HG03432 (cell line): ENCODE measurements at regions not wholly inside any gene's neighbourhood (a gene's known extent, or its start where the extent isn't known, plus 50 kb on each side); places are given as distances from the start of the nearest gene placed in this dataset.
A peak's percentile ranks its signal among the peaks of the same experiment; 100 is the strongest.

Experiments
- ATAC-seq: cut with Tn5 transposase; IDR thresholded peaks from one replicate; pipeline ENCODE4 v1.9.1; 2021; ENCODE audit warnings: mild to moderate bottlenecking, moderate library complexity; ENCODE audit not compliant: unreplicated experiment

DNA sequence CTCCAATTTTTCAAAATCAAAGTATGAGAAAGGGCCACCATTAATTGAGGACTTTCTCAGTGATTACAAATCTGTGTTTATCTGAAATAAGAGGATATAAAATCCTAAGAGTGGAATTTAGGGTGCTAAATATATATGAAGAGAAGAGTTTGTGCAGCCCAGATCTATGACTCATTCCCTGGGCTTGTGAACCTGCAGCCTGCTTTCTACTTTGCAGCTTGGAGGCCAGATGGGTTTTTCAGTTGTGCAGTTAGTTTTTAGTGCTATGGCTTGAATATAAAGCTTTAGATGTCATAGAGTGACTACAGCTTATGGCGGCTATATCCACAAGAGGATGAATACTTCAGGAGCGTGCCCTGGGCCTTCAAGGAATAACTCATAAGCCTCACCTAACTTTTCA is 1391.1 kb downstream of the FSTL5 start:
- ATAC-seq: no peak

DNA sequence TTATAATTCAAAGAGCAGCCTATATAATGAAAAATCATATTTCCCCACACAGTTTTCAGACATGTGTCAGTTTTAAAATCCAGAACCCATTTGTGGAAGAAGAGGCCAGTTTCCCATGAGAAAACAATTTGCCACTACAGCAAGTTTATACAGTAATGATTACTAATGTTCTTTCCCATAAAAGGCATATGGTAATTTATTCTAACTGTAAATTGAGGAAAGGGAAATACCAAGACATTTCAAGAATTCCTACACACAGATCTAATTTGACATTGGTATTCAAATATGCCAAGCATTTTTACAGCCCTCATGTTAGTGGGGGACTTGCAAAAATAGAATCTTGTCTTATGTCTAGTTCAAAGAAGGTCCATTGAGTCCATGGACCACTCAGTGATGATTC is 1368.6 kb downstream of the FSTL5 start:
- ATAC-seq: no peak

DNA sequence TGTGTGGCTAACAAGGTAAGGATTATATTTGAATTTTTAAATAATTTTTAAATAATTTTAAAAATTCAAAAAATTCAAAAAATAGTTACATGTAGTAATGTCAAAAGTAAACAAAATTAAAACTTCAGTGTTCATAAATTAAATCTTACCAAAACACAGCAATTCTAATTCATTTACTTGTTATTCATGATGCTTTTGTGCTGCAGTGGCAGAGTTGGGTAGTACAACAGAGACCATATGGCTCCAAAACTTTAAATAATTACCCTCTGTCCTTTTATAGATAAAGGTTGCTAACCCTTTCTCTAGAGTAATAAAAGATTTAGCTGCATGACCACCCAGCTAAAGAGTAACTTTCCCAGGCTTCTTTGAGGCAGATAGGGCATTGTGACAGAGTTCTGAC is 1355.6 kb downstream of the FSTL5 start:
- no peak for ATAC-seq

DNA sequence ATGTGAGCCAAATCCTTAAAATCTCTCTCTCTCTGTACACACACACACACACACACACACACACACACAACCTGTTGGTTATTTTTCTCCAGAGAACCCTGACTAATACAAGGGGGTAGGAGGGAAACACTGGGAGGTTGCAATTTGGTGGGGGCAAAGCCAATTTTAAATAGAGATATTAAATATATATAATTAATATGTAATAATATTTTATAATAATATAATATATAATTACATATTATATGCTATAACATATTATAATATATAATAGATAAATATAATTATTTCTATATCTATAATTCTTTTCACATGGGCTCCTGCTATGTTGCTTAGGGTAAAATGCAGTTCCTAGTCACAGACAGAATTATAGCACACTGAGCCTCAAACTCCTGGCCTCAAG is 1354.2 kb downstream of the FSTL5 start:
- no peak for ATAC-seq

GRCh38 chr4:160810424-160810823 is 1353.4 kb downstream of the FSTL5 start:
- peak; percentile 65 for ATAC-seq

DNA sequence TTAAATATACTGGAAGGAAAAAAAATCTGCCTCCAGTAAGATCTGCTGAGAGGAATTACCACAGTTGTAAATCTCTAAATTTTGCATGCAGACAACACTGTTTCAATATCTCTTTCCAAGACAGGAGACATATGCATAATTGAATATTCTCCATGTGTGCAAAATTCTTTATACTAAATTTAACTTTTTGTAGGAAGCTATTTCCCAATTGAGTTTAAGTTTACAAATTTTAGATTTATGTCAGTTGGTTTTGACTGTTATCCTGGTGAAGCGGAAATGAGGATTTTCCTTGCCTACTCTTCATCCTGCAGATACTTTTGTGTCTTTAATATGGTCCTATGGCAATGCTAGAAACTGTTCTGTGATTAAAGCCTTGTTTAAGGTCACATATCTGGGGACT is 1352.9 kb downstream of the FSTL5 start:
- no peak for ATAC-seq

DNA sequence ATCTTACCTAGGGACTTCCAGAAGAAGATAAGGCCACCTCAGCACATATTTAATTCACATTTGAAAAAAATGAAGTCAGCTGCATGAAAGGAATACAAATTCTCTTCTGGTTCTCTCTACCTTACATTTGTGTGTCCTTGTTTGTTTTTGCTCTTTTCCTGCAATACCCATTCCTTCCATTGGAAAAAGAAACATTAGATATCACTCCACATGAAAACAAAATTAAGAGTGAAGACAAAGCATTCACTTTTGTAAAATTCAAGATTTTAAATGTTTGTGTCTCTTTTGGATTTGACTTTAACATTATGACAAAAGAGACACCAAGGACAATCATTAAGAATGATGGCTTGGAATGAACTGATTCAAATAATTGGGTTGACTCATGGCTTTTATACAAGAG is 1351.8 kb downstream of the FSTL5 start:
- ATAC-seq: no peak

DNA sequence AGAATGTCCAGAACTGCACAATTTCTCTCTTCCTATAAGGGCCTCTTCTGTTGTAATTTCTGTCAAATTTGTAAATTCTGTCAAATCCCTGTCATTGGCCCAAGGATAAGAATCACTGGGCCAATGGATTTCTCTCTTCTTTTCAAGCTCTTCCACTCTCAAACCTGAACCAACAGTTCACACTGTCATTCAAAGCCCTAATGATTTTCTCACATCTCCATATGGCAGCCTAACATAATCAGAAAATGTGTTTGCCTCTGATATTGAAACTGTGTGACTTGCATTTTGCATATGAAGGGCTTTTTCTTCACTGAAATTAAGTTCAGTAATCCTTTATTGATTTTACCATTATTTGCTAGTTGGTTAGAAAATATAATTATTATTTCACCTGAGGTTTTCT is 1349.1 kb downstream of the FSTL5 start:
- no peak for ATAC-seq

GRCh38 chr4:160818571-160818970 is 1345.2 kb downstream of the FSTL5 start:
- ATAC-seq: no peak

GRCh38 chr4:160819791-160820190 is 1344.0 kb downstream of the FSTL5 start:
- ATAC-seq: no peak

DNA sequence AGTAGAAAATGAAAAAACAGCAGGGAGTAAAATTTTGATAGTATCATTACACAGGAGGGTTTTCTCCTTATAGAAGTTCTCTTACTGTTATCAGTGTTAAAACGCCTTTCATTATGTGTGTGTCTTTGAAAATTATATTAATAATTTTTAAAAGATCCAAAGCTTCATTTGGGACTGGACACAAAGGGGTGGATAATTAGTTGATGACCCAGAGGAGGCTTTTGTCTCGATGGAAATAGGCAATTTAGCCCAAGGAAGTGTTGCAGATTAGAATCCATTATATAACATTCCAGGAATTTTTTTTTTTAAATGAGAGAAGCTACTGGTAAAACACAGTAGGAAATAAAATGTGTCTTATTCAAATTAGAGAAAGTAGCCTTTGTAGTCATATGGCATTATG is 1339.3 kb downstream of the FSTL5 start:
- ATAC-seq: no peak

GRCh38 chr4:160825644-160826338 is 1338.0 kb downstream of the FSTL5 start:
- peak; percentile 58 for ATAC-seq

- no peak for ATAC-seq
Observed at GRCh38 chr4:160826339-160826679, 1337.5 kb downstream of the FSTL5 start.

- no peak for ATAC-seq
Observed at GRCh38 chr4:160831165-160831922, 1332.5 kb downstream of the FSTL5 start.

- ATAC-seq: no peak
Observed at GRCh38 chr4:160835789-160836188, 1328.0 kb downstream of the FSTL5 start.

DNA sequence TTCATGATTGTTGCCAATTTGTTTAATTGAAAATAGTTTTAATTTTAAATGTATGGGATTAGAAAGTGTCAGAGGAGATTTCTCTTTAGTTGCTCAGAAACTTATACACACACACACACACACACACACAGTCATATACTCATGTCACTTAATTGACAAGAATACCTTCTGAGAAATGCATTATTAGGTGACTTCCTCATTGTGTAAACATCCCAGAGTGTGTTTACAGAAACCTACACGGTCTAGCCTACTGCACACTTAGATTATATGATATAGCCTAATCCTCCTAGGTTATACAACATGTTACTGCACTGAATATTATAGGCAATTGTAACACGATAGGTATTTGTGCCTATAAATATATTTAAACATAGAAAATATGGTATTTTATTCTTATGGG is 1327.4 kb downstream of the FSTL5 start:
- ATAC-seq: no peak

GRCh38 chr4:160846121-160846520 is 1317.7 kb downstream of the FSTL5 start:
- no peak for ATAC-seq

DNA sequence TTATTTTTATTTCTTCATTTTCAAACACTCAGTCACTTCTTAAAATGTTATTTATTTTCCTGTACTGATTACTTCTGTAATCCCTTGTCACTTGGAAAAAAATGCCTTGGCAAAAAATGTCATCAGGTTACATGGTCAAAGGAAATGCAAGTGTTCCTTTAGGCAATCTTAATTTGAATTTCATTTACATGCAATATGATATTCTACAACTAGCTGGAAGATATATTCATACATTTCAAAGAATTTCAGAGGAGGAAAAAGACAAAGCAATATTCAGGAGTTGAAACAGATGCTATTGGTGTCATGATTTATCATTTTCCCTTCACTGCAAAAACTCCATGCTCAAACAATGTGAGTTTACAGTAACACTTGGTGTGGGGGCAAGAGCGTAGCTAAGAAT is 1316.6 kb downstream of the FSTL5 start:
- no peak for ATAC-seq

DNA sequence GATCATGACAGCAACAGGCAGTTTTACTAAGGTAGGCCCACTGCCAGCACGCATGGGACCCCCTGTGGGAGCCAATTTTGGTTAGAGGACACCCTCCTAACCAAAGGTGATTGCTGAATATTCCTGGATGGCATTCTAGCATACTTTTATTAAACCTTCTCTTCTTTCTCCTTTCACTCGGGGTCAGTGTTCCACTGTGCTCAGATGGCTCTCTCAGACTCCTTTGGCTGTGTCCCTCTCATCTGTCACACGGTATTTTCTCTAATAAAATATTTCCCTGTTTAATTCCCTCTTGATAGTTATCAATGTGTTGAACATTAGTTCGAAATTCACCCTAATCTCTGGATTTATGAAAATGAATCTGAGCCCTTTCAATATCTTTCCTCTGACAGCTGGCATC is 1315.3 kb downstream of the FSTL5 start:
- ATAC-seq: no peak

DNA sequence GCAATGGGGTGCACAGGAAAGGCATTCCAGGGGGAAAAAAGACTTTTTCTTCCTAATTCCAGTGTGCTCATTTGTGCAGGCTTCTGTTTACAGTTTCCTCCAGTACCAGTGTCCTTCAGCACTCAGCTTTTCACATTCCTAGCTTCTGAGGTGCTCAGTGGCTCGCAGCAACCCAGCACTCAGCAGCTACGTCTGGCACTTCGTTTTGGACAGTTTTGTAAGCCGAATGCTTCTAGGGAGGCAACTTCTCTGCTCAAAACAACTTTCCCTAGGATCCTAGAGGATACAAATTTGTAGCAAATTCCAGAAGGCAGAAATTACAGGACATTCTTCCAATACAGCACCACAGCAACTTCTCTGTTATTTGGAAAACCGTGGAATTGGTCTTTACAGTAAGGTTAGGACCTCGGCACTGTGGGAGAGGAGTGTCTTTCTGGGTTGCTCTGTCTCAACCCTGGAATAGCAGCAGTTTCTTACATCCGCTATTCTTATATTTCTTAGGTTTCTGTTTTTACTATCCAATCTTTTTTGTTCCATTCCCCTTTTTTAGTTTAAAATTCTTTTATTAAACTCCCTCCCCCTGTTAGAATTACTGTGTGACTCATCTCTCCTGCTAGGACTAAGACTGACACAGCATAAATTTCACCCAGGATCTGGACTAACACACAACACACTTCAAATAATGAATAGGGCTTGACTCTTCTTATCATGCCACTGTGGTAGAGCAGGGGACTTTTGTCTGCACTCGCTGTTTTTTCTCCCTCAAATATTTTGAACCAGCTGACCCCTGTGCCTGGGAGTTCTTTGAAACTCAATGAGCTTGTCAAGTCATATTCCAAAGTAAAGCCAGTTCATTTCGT is 1314.7 kb downstream of the FSTL5 start:
- no peak for ATAC-seq

- no peak for ATAC-seq
Observed at GRCh38 chr4:160864253-160864652, 1299.5 kb downstream of the FSTL5 start.

DNA sequence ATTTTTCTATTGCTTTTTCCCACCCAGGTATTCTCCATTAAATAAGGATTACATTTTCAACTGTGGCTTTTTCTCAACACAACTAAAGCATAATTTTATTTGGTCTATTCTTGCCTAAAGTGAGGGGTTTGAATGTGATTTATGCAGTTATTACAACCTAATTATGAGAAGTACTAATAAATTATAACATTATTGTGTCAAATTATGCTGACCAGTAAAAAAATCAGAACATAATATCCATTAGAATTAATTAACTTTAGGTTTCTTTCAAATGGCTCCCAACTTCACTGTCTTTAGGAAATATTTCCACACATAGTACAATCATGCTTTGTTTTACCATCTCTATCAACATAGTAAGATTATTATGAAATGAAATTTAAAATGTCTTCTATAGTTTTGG is 1293.9 kb downstream of the FSTL5 start:
- ATAC-seq: no peak
